ENCODE measurements at regions not wholly inside any gene's neighbourhood (a gene's known extent, or its start where the extent isn't known, plus 50 kb on each side); places are given as distances from the start of the nearest gene placed in this dataset.

GRCh38 chr5:158203261-158203660, 344.3 kb upstream of the CLINT1 start:
- no peak for TF ChIP-seq CTCF (conservative IDR thresholded peaks at IDR 0.05 in 1 of 2, IDR thresholded peaks at IDR 0.05 in 1 of 2; ENCODE audit: extremely low read depth in 1 of 2, insufficient read depth in 1 of 2, low read depth in 1 of 2, low read length in 2 of 2)
- no peak for TF ChIP-seq EZH2 (IDR thresholded peaks at IDR 0.05; ENCODE audit: borderline replicate concordance, low read length)
